ENCODE measurements at regions not wholly inside any gene's neighbourhood (a gene's known extent, or its start where the extent isn't known, plus 50 kb on each side); places are given as distances from the start of the nearest gene placed in this dataset.

DNA sequence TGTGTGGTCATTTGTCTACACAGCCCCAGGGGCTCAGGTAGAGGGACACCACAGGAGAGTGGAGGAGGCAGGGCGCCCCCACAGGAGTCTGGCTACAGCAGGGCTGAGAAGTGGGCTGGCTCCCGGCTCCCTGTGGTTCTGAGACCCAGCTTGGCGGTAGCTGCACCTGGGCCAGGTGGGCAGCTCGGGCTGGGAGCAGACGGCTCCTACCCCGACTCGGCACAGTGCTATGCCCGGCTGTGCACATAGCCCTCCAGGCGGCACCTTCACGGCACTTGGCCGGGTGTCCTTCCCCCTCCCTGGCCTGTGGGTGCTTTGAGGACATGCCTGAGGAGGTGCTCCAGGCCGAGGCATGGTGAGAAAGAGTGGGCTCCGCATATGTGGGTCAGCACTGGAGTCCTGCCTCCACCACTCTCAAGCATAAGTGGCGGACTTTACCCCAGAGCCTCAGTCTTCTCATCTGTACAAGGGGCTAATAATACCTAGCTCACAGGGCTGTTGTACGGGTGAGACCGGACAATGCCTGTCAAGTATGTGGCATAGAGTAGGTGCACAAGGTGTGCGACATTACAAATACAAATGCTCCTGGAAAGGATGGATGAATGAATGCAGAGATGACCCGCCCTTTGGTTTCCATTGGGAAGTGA is 50.1 kb upstream of the JPH3 start:
- no peaks in the 10 kb centered on the region for H3K9me3 ChIP-seq
- no peak for DNase-seq (ENCODE audit: low spot score in 2 of 2)
- no peaks in the 10 kb centered on the region for H3K4me1 ChIP-seq
- no peak overlapping the region for H3K4me3 ChIP-seq
- in situ Hi-C loops (cut with MboI; ENCODE audit: low sequenced_read_pairs) = no loop called here
- H3K27me3 ChIP-seq (ENCODE audit: low read depth) = no peaks in the 10 kb centered on the region
- H3K36me3 ChIP-seq (replicated peaks) = no peaks in the 10 kb centered on the region

DNA sequence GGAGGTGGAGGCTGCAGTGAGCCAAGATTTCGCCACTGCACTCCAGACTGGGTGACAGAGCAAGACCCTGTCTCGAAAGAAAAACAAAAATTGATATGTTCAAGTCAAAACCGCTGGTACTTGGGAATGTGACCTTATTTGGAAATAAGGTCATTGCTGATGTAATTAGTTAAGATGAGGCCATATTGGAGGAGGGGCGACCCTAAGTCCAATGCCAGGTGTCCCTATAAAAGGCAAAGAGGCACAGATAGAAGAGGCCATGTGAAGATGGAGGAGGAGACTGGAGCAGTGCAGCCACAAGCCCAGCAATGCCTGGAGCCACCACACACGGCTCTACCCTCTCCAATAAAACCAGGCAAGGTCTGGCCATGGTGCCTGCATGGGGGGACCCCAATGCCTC is 50.8 kb upstream of the JPH3 start:
- in situ Hi-C loops (cut with MboI; ENCODE audit: low sequenced_read_pairs) = no loop called here
- no peaks in the 10 kb centered on the region for H3K36me3 ChIP-seq (replicated peaks)
- H3K27me3 ChIP-seq (ENCODE audit: low read depth) = no peaks in the 10 kb centered on the region

DNA sequence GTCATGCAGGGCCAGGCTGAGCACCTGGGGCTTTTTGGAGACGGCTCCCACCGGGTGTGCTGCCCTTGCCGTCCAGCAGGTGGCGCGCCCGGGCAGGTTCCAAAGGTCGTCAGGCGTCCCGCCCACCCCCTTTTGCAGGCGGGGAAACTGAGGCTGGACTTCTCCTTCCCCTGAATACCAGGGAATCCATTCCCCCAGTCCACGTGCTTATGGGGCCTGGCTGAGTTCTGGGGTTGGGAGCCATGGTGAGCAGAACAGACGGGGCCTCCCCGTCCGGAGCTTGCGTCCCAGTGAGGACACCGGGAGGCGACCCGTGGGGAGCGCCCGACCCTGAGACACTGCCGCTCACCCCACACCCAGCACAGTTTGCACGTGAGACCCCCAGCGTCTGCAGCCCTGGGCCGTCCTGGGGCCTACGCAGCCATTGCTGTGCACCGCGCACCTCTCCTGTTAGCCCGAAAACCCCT is 51.8 kb upstream of the JPH3 start:
- no peaks in the 10 kb centered on the region for H3K4me1 ChIP-seq
- peak in 1 of 2 experiments; percentile 74 for DNase-seq (ENCODE audit: low spot score in 2 of 2)
- no peaks in the 10 kb centered on the region for H3K36me3 ChIP-seq (replicated peaks)
- no peak overlapping the region for H3K4me3 ChIP-seq
- in situ Hi-C loops (cut with MboI; ENCODE audit: low sequenced_read_pairs) = no loop called here
- H3K27me3 ChIP-seq (ENCODE audit: low read depth) = no peaks in the 10 kb centered on the region
- H3K9me3 ChIP-seq = no peaks in the 10 kb centered on the region

More for the DNA sequence above, 50.8 kb upstream of the JPH3 start:
- no peak for DNase-seq (ENCODE audit: low spot score in 2 of 2)
- Histone ChIP-seq H3K9me3 (no peaks in the 10 kb centered on the region), H3K4me1 (no peaks in the 10 kb centered on the region), H3K4me3 (no peak overlapping the region)

DNA sequence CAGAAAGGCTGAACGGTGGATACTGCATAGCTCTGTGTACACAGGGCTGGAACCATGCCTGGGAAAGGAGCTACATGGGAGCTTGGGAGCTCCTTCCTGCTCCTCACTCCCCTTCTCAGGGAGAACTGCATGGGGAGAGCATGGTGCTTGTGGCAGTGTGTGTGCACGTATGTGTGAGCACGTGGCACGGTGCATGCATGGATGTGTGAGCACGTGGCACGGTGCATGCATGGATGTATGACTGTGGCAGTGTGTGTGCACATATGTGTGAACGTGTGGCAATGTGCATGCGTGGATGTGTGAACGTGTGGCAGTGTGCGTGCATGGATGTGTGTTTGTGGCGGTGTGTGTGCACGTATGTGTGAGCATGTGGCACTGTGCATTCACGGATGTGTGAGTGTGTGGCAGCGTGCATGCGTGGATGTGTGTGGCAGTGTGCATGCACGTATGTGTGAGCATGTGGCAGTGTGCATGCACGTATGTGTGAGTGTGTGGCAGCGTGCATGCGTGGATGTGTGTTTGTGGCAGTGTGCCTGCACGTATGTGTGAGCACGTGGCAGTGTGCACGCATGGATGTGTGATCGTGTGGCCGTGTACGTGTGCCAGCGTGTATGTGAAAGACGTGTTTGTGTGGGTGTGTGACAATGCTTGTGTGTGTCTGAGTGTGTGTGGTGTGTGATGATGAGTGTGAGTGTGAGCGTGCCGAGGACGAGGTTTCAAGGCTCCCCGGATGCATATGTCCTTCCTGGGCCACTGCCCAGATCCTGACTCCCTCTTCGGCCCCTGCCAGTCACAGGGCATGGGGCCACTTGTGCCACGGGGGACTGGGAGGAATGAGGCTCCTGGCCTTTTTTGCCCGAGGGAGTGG is 52.4 kb upstream of the JPH3 start:
- no peaks in the 10 kb centered on the region for H3K27me3 ChIP-seq (ENCODE audit: low read depth)
- no peaks in the 10 kb centered on the region for H3K4me1 ChIP-seq
- in situ Hi-C loops (cut with MboI; ENCODE audit: low sequenced_read_pairs) = no loop called here
- H3K36me3 ChIP-seq (replicated peaks) = no peaks in the 10 kb centered on the region
- no peak for DNase-seq (ENCODE audit: low spot score in 2 of 2)
- no peak overlapping the region for H3K4me3 ChIP-seq
- H3K9me3 ChIP-seq = no peaks in the 10 kb centered on the region

DNA sequence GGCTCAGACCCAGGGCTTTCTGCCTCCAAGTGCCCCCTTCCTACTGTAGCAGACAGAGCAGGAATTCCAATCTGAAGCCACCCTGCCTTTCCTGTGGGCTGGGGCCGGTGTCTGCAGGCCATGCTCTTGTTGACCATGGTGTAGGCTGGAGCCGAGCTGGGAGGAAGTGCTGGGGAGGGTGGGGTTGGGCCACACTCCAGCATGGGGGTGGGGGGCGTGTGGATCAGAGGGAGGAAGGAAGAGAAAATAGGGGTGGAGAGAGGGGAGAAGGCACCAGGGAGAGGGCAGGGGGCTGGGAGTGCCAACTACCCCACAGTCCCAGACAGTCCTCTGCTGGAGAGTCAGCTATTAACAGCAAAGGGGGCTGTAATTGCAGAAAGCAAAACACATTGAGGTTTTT is 54.3 kb upstream of the JPH3 start:
- in situ Hi-C loops (cut with MboI; ENCODE audit: low sequenced_read_pairs) = no loop called here
- no peak for DNase-seq (ENCODE audit: low spot score in 2 of 2)
- Histone ChIP-seq H3K9me3 (no peaks in the 10 kb centered on the region), H3K36me3 (replicated peaks) (no peaks in the 10 kb centered on the region), H3K4me3 (no peak overlapping the region), H3K27me3 (ENCODE audit: low read depth) (peaks cover 10% of the 10 kb centered on the region), H3K4me1 (no peaks in the 10 kb centered on the region)

DNA sequence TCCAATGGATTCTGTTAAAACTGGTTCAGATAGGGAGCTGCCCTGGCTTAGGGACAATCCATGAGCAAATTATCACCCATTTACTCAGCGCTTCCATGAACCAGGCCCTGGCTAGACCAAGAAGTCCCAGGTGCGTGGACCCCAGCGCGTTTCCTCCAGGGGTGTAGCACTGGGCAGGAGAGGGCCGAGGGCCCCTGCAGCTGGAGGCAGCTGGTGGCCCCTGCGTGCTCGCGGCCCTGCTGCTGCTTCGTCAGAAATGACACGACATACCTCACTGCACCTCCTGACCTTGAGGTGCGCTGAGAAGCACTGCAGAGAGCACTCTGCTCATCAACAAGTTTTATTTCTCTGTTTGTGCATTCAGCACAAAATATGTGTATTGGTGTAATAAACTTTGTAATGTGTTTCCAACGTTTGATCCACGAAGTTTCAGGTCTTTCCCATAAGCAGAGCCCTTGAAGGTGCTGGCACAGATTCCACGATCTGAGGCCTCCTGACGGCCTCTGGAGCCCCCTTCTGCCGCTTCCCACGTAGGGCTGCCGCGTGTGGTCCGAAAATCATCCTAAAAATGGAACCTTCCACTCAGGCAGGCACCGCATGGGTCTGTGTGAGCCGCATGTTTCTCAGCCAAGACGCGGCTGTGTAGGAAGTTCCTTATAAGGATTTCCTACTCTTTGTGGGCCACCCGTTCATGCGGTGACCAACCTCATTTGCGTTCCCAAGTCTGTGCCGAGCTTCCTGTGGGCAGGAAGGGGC is 50.8 kb upstream of the ZCCHC14 start:
- no peaks in the 10 kb centered on the region for H3K4me1 ChIP-seq
- H3K9me3 ChIP-seq = no peaks in the 10 kb centered on the region
- H3K36me3 ChIP-seq (replicated peaks) = no peaks in the 10 kb centered on the region
- H3K4me3 ChIP-seq = no peak overlapping the region
- DNase-seq (ENCODE audit: low spot score in 2 of 2) = no peak
- in situ Hi-C loops (cut with MboI; ENCODE audit: low sequenced_read_pairs) = no loop called here
- H3K27me3 ChIP-seq (ENCODE audit: low read depth) = peaks cover 50% of the 10 kb centered on the region

DNA sequence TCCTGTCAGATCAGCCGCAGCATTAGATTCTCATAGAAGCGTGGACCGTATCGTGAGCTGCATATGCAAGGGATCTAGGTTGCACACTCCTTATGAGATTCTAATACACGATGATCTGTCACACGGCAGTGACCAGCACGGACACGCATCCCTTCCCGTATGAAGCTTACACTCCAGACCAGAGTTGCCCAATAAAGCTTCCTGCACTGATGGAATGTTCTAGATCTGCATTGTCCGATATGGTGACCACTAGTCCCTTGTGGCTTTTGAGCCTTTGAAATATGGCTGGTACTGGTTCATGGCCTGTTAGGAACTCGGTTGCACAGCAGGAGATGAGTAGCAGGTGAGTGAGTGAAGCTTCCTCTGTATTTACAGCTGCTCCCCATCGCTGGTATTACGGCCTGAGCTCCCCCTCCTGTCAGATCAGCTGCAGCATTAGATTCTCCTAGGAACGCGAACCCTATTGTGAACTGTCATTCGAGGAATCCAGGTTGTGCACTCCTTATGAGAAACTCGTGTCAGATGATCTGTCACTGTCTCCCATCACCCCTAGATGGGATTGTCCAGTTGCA is 49.8 kb upstream of the ZCCHC14 start:
- no peak overlapping the region for H3K4me3 ChIP-seq
- DNase-seq (ENCODE audit: low spot score in 2 of 2) = no peak
- H3K9me3 ChIP-seq = no peaks in the 10 kb centered on the region
- H3K27me3 ChIP-seq (ENCODE audit: low read depth) = peaks cover 58% of the 10 kb centered on the region
- in situ Hi-C loops (cut with MboI; ENCODE audit: low sequenced_read_pairs) = no loop called here
- H3K4me1 ChIP-seq = no peaks in the 10 kb centered on the region
- no peaks in the 10 kb centered on the region for H3K36me3 ChIP-seq (replicated peaks)
